ENCODE measurements at regions not wholly inside any gene's neighbourhood (a gene's known extent, or its start where the extent isn't known, plus 50 kb on each side); places are given as distances from the start of the nearest gene placed in this dataset.

DNA sequence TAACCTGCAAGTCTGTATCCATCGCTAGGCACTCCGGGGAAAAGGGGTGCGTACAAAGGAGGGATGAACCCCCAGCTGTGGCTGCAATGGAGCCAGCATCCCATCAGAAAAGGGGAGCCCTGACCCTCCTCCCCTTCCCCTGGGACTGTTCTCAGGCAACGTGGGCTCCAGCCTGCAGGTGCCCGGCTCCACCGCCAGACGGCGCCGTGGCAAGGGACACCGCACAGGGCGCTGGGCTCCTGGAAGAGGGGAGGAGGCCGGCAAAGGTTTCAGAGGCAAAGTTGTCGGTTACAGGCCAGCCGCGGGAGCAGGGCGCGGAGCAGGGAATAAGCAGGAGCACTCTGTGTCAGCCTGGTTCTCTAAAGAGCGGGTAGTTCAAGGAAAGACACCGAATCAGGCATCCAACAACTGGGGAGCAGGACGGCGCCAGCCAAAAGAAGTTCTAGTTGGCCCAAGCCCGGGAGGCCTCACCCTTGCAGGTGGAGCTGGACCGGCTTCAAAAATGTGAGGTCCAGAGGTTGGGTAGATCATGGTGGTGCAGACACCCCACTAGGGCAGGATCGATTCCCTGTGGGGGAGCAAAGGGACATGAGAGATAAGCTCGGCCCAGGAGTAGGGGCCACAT lies 53.0 kb upstream of the ATP12A start:
- H3K27me3 Mint-ChIP-seq (ENCODE audit: unreplicated experiment), result no peaks in the 10 kb centered on the region
- H3K4me3 Mint-ChIP-seq (ENCODE audit: unreplicated experiment), result no peak overlapping the region
- H3K9me3 Mint-ChIP-seq (ENCODE audit: unreplicated experiment), result no peaks in the 10 kb centered on the region
- DNase-seq (ENCODE audit: extremely low spot score, unreplicated experiment), result no peak
- no peaks in the 10 kb centered on the region for H3K36me3 Mint-ChIP-seq (ENCODE audit: unreplicated experiment)
- H3K27ac Mint-ChIP-seq (ENCODE audit: unreplicated experiment), result no peak overlapping the region
- TF ChIP-seq, protein P1, sequence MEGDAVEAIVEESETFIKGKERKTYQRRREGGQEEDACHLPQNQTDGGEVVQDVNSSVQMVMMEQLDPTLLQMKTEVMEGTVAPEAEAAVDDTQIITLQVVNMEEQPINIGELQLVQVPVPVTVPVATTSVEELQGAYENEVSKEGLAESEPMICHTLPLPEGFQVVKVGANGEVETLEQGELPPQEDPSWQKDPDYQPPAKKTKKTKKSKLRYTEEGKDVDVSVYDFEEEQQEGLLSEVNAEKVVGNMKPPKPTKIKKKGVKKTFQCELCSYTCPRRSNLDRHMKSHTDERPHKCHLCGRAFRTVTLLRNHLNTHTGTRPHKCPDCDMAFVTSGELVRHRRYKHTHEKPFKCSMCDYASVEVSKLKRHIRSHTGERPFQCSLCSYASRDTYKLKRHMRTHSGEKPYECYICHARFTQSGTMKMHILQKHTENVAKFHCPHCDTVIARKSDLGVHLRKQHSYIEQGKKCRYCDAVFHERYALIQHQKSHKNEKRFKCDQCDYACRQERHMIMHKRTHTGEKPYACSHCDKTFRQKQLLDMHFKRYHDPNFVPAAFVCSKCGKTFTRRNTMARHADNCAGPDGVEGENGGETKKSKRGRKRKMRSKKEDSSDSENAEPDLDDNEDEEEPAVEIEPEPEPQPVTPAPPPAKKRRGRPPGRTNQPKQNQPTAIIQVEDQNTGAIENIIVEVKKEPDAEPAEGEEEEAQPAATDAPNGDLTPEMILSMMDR (IDR thresholded peaks at IDR 0.05), result peak; percentile 38
- no peaks in the 10 kb centered on the region for H3K4me1 Mint-ChIP-seq (ENCODE audit: unreplicated experiment)

DNA sequence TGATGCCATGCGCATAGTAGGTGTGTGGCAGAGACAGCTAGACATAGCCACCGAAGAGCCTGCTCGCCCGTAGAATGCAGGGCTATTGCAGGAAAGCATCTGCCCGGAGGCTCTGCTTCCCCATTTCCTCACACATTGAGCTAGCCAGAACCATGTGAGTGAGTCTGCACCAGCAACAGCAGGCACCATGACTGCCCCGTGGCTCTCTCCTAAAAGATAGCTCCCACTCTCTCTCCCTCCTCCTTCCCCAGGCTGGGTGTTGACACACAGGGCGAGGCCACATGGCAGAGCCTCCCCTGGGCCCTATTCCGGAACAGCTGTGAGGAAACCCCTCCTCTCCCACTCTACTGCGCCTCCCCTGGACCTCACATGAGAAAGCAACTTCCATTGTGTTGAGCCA lies 52.3 kb upstream of the ATP12A start:
- Mint-ChIP-seq H3K4me1 (ENCODE audit: unreplicated experiment) (no peaks in the 10 kb centered on the region), H3K36me3 (ENCODE audit: unreplicated experiment) (no peaks in the 10 kb centered on the region), H3K4me3 (ENCODE audit: unreplicated experiment) (no peak overlapping the region), H3K27ac (ENCODE audit: unreplicated experiment) (no peak overlapping the region), H3K9me3 (ENCODE audit: unreplicated experiment) (no peaks in the 10 kb centered on the region), H3K27me3 (ENCODE audit: unreplicated experiment) (no peaks in the 10 kb centered on the region)
- TF ChIP-seq, protein P1 (IDR thresholded peaks at IDR 0.05), result no peak
- no peak for DNase-seq (ENCODE audit: extremely low spot score, unreplicated experiment)

DNA sequence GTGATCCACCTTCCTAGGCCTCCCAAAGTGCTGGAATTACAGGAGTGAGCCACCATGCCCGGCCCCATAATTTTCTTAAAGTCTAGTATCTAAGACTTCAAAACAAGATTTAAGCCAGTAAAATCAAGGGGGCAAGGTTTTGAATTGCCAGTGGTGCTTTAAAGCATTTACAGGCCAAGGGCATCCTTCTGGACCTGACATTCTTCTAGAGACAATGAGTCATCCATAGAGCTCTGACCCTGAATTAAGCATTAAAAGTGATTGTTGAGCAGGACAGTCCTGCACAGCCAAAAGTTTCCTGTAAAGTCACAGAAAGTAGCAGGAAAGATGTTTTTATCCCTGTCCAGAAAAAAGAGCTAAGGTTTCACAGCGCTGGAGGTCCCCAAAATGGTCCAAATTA lies 50.9 kb upstream of the ATP12A start:
- H3K27ac Mint-ChIP-seq (ENCODE audit: unreplicated experiment), result no peak overlapping the region
- no peak overlapping the region for H3K4me3 Mint-ChIP-seq (ENCODE audit: unreplicated experiment)
- H3K36me3 Mint-ChIP-seq (ENCODE audit: unreplicated experiment), result no peaks in the 10 kb centered on the region
- H3K4me1 Mint-ChIP-seq (ENCODE audit: unreplicated experiment), result no peaks in the 10 kb centered on the region
- H3K9me3 Mint-ChIP-seq (ENCODE audit: unreplicated experiment), result no peaks in the 10 kb centered on the region
- DNase-seq (ENCODE audit: extremely low spot score, unreplicated experiment), result no peak
- H3K27me3 Mint-ChIP-seq (ENCODE audit: unreplicated experiment), result no peaks in the 10 kb centered on the region
- TF ChIP-seq, protein P1 (IDR thresholded peaks at IDR 0.05), result no peak

DNA sequence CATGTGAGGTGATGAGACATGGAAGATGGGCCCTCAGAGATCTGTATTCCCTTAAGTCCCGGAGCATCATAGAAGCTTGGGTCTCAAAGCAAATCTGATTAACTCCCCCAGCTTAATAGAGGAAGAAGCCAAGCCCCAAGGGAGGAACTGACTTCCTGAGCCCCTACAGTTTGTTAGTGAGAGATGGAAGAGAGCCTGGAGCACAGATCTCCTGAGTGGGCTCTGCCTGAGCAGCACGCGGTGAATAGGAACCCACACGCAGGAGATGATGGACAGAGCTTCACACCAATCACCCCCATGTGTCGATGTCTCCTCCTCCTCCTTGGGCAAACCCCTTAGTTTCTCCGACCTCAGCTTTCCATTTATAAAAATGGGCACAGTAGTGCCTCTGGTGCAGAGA lies 50.1 kb upstream of the ATP12A start:
- no peak overlapping the region for H3K4me3 Mint-ChIP-seq (ENCODE audit: unreplicated experiment)
- no peak for DNase-seq (ENCODE audit: extremely low spot score, unreplicated experiment)
- no peaks in the 10 kb centered on the region for H3K9me3 Mint-ChIP-seq (ENCODE audit: unreplicated experiment)
- H3K4me1 Mint-ChIP-seq (ENCODE audit: unreplicated experiment), result no peaks in the 10 kb centered on the region
- H3K36me3 Mint-ChIP-seq (ENCODE audit: unreplicated experiment), result no peaks in the 10 kb centered on the region
- peaks cover 2% of the 10 kb centered on the region for H3K27me3 Mint-ChIP-seq (ENCODE audit: unreplicated experiment)
- TF ChIP-seq, protein P1 (IDR thresholded peaks at IDR 0.05), result no peak
- no peak overlapping the region for H3K27ac Mint-ChIP-seq (ENCODE audit: unreplicated experiment)
